Stimulated activated CD4-positive, alpha-beta T cell treated with anti-CD3 and anti-CD28 coated beads, Interleukin-12 subunit alpha, Interleukin-12 subunit beta, amount 100 ng/mL, for 48 hours (primary cell): ENCODE measurements at regions not wholly inside any gene's neighbourhood (a gene's known extent, or its start where the extent isn't known, plus 50 kb on each side); places are given as distances from the start of the nearest gene placed in this dataset.
"Not testable (repeated sequence)": the region's sequence is repeated elsewhere in the genome, so short reads cannot be mapped to it uniquely, and the experiment has no call there.

ENCODE experiments used
- DNase-seq, 3 donors: peaks; one replicate each; pipeline ENCODE4 v3.0.0-alpha.2; 2020; ENCODE audit warnings: low read depth in 2 of 3, low spot score in 1 of 3

DNA sequence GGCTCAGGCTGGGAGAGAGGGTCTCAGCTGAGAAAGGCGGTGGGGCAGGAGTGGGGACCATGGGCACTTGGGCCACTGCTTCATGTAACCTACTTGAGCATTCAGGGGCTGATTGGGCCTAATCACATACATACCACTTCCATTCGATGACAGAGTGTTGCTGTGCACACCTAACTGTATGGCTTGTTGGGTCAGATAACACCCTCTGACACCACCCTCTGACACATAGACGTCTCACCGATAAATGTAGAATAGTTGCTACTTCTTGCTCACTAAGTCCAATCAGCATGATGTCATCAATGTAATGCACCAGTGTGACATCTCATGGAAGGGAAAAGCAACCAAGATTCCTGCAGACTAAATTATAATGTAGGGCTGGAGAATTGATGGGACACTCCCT, 252.9 kb upstream of the SGCG start:
- DNase-seq, result not testable (repeated sequence)

DNA sequence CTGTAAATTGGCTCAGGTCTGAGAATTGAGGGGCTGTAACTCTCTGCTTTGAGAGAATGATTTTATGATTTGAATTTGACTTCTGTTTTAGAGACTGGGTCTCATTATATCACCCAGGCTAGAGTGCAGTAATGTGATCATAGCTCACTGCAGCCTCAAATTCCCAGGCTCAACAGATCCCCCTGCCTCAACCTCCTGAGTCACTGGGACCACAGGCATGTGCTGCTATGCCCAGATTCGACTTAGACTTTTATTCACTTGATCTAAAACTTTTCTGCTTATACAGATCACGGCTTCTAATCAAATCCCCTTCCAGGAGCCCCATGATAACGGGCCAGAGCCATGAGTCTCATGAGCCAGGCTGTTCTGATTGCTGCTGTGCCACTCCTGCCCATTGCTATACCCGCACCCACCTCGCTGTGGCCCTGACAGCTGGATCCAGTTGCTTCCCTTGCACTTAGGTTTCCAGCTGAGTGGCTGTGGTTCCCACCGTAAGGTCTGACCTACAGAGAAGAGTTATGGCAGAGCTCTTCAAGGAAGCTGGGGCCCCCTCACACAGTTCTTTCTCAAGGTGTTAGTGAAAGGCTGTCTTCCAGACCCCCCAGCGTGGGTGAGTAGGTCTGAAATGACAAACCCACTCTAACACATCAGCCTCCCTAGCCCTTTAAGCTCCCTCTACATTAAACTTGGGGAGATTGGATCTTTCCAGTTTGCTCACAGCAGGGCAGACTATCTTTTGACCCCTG, 251.2 kb upstream of the SGCG start:
- no peak for DNase-seq

DNA sequence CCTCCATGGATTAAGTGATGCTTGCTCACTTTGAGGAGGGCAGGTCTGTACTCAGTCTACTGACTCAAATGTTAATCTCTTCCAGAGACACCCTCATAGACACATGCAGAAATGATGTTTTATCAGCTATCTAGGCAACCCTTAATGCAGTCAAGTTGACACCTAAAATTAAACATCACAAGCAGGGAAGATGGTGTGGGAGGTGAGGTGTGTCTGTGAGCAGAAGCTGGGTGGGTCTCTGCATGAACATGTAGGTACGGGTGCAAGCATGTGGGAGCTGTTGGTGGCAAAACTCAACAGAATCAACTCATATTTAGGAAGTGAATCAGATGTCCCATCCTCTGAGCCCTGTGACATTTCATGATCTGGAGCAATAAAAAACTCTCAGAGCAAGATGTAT, 249.2 kb upstream of the SGCG start:
- DNase-seq, result no peak

DNA sequence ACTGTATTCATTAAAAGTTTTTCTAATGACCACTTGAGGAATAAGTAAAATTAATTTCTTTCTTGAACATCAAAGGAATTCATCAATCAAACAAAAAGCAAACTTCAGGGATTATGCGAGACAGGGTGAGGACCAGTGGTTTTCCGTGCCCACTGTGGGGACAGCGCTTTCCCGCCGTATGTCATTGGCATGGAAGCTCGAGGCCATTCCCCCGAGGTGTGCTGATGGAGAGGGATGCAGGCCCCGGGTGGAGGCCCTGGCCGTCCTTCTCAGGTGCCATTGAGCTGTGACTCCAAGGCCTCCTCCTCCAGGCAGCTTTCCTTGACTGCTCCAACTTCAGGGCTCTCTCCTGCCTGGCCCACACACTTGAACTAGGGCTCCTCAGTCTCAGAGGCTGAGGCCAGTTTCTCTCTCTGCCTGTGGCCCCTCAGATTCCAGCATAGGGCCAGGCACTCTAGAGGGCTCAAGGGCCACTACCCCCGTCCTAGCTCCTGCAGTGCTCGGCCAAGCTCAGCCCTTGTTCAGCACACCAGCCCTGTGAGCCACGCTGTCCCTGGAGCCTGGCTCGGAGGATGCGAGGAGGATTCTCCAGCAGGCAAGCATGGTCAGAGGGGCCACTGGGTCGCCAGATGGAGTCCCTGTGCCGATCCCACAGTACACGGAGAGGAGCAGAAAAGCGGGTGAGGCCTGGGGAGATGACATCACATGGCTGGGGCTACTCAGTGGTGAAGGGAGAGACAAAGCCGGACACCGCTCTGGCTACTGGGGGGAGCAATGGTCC, 248.0 kb upstream of the SGCG start:
- DNase-seq, result not testable (repeated sequence)

DNA sequence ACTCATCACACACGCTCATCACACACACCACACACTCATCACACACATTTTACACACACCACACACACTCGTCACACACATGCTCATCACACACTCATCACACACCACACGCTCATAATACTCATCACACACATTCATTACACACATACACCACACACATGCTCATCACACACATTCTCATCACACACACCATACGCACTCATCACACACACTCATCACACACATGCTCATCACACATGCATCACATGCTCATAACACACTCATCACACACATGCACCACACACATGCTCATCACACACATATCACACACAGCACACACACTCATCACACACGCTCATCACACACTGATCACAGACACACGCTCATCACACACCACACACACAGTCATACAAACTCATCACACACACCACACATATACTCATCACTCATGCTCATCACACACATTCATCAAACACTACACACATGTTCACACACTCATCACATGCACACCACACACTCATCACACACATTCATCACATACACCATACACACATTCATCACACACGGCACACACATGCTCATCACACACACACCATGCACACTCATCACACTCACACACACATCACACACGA, 247.1 kb upstream of the SGCG start:
- DNase-seq, result no peak

DNA sequence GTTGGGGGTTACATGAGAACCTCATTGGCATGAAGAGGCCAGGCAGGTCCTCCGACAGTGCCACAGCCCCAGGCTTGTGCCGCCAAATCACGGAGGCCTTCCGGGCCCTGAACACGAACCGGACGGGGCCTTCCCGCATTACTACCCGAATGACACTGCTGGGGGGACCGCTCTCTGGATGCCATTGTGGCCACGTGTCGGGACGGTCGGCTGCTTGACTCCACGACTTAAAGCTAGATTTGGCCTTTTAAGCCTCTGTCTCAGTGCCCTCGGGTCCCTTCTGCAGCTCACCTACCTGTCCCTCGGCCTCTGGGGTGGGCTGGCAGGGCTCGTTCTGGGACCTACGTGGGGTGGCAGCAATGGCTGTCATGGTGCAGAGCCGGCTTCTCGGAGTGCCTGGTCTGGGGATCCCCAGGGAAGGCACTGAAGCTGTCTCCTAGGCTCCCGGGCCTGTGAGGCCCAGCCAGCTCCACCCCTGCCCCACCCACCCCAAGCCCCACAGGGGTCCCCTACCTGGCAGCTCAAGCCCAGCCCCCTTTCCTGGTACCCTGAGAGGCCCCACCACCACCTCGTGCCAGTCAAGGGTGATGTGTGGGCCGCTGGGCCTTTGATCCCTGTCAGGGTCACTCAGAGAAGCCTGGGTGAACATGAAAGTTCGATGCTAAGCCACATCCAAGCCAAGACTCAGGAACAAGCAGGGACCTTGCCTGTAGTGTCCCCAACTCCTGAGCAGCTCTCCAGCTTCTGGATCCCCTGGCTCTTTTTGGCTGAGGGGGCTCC, 245.8 kb upstream of the SGCG start:
- no peak for DNase-seq

DNA sequence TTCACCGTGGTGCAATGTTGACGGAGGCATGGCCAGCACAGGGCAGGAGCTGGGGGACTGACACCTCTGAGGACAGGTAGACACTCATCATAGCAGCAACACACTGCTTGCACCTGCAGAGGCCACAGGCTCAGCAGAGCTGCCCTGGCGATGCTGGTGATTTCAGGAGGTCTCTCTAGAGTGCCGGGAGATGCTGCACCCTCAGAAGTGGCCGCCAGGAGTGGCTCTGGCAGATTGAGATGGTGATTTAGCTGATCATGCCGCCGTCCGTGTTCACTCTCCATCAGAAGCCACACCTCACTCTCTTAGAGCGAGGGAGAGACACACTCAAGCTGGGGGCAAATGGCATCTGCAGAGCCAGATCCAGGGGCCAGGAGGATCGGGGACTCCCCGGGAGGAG, 244.6 kb upstream of the SGCG start:
- DNase-seq, result no peak

DNA sequence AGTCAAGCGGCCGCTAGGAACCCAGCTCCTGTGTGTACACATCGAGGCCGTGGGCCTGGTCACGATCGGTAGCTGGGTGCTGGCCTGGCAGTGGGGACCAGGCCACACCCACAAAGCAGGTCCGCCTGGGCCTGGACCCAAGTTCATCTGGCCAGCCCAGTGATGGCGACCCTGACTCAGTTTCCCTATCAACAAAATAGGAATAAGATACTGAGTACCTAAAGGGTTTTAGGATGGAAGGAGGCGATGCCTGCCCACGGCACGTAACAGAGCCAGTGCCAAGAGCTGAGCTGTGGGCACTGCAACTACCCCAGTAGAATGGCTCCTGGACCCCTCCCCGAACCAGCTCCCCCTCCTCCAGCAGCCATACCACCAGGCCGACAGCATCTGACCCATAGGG, 243.5 kb upstream of the SGCG start:
- no peak for DNase-seq

DNA sequence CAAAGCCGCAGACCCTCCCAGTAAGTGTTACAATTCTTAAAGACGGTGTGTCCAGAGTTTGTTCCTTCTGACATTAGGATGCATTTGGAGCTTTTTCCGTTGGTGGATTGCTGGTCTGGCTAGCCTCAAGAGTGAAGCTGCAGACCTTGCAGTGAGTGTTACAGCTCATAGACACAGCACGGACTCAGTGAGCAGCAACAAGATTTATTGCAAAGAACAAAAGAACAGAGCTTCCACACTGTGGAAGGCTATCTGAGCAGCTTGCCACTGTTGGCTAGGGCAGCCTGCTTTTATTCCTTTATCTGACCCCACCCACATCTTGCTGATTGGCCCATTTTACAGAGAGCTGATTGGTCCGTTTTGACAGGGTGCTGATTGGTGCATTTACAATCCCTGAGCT, 242.8 kb upstream of the SGCG start:
- no peak for DNase-seq

DNA sequence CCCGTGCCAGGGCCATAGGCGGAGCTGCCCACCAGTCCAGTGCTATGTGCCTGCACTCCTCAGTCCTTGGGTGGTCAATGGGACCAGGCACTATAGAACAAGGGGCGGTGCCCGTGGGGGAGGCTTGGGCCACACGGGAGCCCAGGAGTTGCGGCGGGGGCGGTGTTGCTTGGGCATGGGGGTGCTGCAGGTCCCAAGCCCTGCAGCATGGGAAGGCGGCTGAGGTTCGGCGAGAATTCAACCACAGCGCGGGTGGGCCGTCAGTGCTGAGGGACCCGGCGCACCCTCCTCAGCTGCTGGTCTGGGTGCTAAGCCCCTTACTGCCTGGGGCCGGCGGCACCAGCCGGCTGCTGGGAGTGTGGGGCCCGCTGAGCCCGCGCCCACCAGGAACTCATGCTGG, 242.2 kb upstream of the SGCG start:
- no peak for DNase-seq

DNA sequence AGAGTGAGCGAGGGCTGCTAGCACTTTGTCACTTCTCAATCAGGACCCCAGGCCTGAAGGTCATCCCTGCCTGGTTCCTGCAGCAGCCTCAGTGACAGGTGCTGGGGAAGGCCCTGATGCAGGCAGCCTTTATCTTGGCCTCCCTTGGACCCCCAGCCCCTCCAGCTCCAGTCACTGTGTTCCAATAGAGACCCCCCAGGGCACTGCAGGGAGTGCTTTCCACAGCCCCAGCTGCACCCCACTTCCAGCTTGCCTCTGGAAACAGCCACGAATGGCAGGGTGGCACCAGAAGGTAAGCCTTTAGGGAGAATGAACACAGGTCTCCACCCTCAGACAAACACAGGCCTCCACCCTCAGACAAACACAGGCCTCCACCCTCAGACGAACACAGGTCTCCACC, 241.6 kb upstream of the SGCG start:
- DNase-seq, result no peak

DNA sequence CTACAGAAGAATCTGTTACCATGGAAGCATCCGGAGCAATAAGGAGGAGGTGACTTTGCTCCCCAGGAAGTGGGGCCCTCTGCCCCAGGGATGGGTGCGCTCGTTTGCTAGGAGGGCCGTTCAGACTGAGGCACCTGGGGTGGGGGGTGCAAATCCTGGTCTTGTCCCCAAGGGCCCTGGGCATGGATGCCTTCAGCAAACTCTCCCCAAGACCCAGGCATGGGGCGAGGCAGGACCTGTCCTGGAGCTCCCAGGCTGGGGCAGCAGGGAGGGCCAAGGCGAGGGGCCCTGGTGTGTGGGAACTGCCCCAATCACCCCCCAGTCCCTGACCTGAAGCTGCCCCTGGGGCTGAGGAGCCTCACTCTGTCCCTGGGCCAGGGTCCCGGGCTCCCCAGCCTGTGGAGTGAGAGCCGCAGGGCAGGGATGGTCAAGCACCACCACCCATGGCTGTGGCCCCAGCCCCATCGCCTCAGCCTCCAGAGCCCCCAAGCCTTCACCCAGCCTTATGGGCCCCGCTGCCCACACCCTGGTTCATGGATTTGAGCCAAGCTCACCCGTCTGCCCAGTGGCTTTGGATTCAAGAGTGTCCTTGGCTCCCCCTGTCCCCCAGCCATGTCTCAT, 240.6 kb upstream of the SGCG start:
- DNase-seq, result no peak

DNA sequence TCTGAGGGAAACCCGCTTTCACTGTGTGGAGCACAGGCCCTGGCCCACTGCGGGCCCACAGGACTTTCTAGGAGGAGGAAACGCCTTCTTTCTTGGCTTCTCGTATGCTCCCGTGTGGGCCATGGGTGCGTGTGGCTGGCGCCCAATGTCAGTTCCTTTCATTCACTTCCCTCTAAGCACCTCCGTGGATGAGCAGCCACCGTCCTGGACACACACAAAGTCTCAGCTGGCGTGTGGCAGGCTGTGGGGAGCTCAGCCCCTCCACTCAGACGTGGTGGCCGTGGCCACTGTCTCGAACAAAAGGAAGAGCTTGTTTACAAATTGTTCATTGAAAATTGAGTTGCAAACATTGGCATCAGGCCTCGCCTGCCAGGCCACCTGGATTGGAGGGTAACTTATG, 240.0 kb upstream of the SGCG start:
- no peak for DNase-seq

DNA sequence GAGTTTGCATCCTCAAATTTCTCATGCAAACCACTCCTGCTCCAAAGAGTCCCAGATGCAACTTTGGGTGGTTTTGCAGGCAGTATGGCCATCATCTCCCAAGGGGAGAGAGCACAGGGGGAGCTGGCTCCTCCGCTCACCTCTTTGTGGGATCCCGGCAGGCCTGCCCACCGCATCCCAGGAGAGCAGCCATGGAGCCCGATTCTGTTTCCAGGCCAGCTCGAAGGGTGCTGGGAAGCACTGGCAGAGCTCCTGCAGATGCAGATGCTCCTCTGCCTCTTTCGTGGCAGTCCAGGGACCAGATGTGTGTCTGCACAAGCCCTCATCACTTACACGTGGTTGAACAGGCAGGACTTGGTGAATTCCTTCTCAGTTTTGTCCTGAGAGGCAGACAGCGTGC, 239.3 kb upstream of the SGCG start:
- DNase-seq, result not testable (repeated sequence)

DNA sequence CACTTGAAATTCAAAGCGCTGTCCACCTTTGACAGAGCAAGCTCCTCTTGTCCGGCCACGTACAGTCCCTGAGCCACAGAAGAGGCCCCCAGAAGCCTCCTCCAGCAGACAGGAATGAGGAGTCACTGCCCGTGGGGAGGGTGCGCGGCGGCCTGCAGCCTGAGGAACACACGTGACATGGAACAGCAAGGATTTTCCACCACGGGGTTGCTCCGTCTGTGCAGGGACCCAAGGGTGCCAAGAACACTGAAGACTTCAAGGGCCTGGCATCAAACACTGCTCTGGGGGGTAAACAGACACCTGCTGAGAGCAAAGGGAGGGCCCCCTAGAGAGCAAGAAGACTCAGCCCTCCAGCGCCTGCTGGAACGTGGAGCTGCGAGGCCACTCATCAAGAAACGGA, 237.9 kb upstream of the SGCG start:
- DNase-seq, result not testable (repeated sequence)

DNA sequence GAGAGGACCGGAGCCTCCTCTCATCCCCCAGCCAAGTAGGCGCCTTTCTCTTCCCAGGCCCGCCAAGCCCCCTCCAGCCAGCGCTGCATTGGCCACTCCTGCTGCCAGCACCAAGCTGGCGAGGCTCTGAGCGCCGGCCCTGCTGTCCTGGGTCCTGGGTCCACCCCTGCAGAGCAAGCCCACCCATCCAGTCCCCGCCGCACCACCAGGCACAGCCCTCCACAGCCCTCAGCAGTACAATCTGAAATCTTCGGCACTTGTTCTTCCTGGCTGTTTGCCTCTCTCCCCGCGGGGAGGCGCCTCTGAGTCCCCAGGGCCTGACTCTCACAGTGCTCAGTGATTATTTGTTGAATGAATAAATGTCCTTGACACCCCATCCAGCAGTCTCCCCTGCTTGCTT, 236.4 kb upstream of the SGCG start:
- DNase-seq, result no peak

DNA sequence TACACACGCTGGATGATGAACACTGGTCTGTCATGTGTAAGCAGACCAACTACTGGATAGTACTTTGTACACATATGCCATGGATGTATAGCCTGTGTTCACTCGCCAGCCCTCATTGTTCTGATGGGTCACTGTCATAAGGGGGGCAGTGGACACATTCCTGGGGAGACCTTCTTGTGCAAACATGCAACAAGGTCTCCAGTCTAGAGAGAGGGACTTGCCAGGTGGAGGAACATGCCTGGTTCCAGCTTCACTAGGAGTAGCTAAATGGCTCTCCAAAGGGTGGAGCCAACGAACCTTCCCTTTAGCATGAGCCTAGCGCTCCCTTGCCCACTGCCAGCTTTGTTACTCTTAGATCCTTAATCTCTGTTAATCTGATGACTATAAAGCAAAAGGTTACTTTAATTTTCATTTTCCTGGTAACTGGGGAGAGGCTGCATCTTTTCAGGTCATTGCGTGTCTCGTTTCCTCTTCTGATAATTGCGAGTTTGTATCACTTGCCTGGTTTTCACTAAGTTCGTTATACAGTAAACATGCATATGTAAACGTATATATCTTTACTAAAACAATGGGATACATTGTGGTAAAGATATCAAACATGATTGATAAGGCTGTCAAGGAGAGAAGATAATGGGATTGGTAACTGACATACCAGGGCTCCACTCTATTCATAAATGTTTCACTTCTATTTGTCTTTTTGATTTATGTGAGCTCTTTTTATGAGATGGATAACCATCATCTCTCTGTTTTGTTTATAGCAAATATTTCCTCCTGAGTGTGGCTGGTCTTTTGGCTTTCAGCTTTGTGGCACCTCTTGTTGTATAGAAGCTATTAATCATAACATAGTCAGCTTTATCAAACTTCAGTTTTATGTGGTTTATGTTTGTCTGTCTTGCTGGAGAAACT, 235.2 kb upstream of the SGCG start:
- no peak for DNase-seq

DNA sequence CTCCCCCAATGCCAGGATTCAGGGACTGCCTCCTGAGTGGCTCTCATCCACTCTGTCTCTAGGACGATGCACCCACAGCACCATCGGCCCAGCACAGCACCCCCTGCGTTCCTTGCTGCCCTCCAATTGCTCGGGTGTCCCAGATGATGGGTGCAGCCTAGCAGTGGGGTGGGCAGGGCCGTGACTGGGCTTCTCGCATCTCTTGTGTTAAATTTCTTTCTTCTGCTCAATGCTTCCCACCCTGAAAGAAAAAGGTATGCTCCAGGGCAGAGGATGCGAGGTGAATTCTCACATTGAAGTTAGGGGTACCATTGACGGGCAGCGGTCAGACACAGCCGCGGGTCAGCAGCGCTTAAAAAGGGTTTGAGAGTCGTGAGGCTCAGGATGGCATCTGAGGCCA, 232.4 kb upstream of the SGCG start:
- no peak for DNase-seq

DNA sequence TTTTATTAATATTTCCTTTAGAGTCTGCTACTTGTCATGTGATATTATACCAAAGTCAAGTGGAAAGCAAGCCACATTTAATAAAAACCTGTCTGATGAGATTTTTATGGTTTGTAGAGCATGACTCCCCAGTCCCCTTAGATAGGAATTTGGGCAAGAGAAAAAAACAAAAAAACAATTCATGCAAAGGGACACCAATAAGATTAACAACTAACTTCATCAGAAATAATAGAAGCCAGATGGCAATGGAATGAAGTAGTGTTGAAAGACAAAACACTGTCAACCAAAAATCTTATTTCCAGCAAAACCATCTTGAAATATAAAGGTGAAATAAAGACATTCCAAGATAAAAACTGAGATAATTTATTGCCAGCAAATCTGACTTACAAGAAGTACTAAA, 228.8 kb upstream of the SGCG start:
- DNase-seq, result not testable (repeated sequence)

DNA sequence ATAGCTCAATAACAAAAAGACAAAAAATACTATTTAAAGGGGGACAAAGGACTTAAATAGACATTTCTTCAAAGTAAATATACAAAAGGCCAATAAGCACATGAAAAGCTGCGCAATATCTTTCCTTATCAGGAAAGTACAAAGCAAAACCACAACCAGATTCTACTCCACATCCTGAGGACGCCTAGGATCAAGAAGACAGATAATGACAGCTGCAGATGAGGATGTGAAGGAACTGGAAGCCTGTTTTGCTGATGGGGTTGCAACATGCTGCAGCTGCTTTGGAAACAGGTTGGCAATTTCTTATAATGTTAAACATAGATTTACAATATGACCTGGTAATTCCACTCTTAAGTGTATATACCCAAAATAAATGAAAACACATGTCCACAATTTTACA, 225.6 kb upstream of the SGCG start:
- not testable (repeated sequence) for DNase-seq
